ENCODE measurements at regions not wholly inside any gene's neighbourhood (a gene's known extent, or its start where the extent isn't known, plus 50 kb on each side); places are given as distances from the start of the nearest gene placed in this dataset.

DNA sequence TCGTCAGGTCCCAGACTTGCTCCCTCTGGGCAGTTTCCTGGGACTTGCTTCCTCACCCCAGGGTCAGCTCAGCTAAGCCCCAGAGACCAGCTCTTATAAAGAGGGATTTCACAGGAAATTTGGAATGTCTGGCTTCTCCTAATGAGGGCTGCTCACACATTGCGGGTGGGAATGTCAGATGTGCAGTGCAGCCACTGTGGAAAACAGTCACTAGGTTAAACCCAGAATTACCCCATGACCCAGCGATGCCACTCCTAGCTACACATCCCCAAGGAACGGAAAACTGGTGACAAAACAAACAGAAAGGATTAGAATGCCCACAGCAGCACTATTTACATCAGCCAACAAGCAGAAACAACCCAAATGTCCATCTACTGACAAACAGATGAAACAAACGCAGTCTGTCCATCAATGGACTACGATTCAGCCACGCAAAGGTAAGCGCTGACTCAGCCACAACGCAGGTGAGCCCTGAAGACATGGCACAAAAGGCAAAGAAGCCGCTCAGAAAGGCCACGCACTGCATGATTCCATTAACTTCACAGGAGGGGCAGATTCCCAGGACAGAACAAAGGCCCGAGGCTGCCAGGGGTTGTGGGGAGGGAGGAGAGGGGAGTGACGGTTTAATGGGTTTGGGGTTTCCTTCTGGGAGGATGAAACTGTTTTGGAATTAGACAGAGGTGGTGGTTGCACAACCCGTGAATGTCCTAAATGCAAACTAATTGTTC is 63.0 kb downstream of the NCOR2 start:
- Histone ChIP-seq H3K9ac (ENCODE audit: low read length in 5 of 5) (peak overlapping the region in 1 of 5 donors; percentile 1), H3K36me3 (ENCODE audit: control insufficient read depth in 5 of 5, insufficient read depth in 5 of 5, low read length in 5 of 5) (peaks cover 0 to 13% (median 2%) of the 10 kb centered on the region in 5 donors), H3K4me3 (ENCODE audit: low read depth in 1 of 5, low read length in 5 of 5) (no peak overlapping the region), H3K27me3 (ENCODE audit: control insufficient read depth in 5 of 5, insufficient read depth in 4 of 5, low read length in 5 of 5) (no peaks in the 10 kb centered on the region), H3K4me1 (ENCODE audit: control insufficient read depth in 5 of 5, insufficient read depth in 5 of 5, low read length in 5 of 5) (peaks cover 14 to 87% (median 80%) of the 10 kb centered on the region in 5 donors), H3K27ac (ENCODE audit: low read depth, low read length) (no peak overlapping the region), H3K9me3 (ENCODE audit: control insufficient read depth in 5 of 5, low read length in 5 of 5) (no peaks in the 10 kb centered on the region)

- H3K27me3 ChIP-seq (ENCODE audit: control insufficient read depth in 5 of 5, insufficient read depth in 4 of 5, low read length in 5 of 5), result no peaks in the 10 kb centered on the region
- H3K27ac ChIP-seq (ENCODE audit: low read depth, low read length), result no peak overlapping the region
- H3K9me3 ChIP-seq (ENCODE audit: control insufficient read depth in 5 of 5, low read length in 5 of 5), result no peaks in the 10 kb centered on the region
- H3K4me3 ChIP-seq (ENCODE audit: low read depth in 1 of 5, low read length in 5 of 5), result no peak overlapping the region
- H3K4me1 ChIP-seq (ENCODE audit: control insufficient read depth in 5 of 5, insufficient read depth in 5 of 5, low read length in 5 of 5), result peaks cover 14 to 89% (median 80%) of the 10 kb centered on the region in 5 donors
- no peak overlapping the region for H3K9ac ChIP-seq (ENCODE audit: low read length in 5 of 5)
- H3K36me3 ChIP-seq (ENCODE audit: control insufficient read depth in 5 of 5, insufficient read depth in 5 of 5, low read length in 5 of 5), result peaks cover 0 to 13% (median 2%) of the 10 kb centered on the region in 5 donors
These were observed 64.1 kb downstream of the NCOR2 start for GRCh38 chr12:124503305-124503704.

DNA sequence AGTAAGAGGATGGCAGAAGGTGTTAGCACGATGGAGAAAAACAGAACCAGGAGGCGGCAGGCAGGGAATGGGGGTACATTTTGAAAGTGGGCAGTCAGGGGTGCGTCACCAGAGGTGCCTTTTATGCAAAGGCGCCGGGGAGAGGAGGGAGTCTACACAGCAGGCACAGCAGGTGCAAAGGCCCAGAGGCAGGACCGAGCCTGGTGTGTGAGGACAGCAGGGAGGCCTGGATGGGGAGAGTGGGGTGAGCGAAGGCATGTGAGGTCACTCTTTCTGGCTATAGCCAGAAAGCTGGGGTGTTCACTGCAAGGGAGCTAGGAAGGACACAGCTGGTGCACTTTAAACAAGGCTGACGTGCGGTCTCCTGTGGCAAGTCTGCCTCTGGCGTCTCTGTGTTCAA is 65.0 kb downstream of the NCOR2 start:
- H3K27ac ChIP-seq (ENCODE audit: low read depth, low read length), result no peak overlapping the region
- H3K9me3 ChIP-seq (ENCODE audit: control insufficient read depth in 5 of 5, low read length in 5 of 5), result no peaks in the 10 kb centered on the region
- H3K36me3 ChIP-seq (ENCODE audit: control insufficient read depth in 5 of 5, insufficient read depth in 5 of 5, low read length in 5 of 5), result peaks cover 0 to 13% (median 2%) of the 10 kb centered on the region in 5 donors
- H3K9ac ChIP-seq (ENCODE audit: low read length in 5 of 5), result no peak overlapping the region
- no peak overlapping the region for H3K4me3 ChIP-seq (ENCODE audit: low read depth in 1 of 5, low read length in 5 of 5)
- H3K4me1 ChIP-seq (ENCODE audit: control insufficient read depth in 5 of 5, insufficient read depth in 5 of 5, low read length in 5 of 5), result peaks cover 17 to 89% (median 80%) of the 10 kb centered on the region in 5 donors
- no peaks in the 10 kb centered on the region for H3K27me3 ChIP-seq (ENCODE audit: control insufficient read depth in 5 of 5, insufficient read depth in 4 of 5, low read length in 5 of 5)

DNA sequence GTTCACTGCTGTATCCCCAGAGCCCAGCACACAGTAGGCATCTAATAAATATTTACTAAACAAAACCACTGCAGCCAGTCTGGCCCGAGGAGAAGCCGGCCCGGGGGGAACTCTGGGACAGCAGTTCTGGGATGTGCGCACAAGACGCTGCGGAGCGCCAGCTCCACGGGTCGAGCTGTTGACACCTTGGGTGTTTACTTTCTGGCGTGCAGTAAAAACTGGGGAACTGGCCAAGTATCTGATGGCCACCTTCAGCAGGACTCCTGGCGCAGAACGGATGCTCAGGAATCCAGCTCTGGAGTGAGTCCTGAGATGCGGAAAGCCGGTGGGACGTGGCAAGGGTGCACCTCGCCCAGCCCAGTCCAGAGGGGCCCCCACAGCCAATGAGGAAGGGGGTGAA is 65.6 kb downstream of the NCOR2 start:
- H3K9ac ChIP-seq (ENCODE audit: low read length in 5 of 5), result no peak overlapping the region
- no peak overlapping the region for H3K27ac ChIP-seq (ENCODE audit: low read depth, low read length)
- H3K27me3 ChIP-seq (ENCODE audit: control insufficient read depth in 5 of 5, insufficient read depth in 4 of 5, low read length in 5 of 5), result no peaks in the 10 kb centered on the region
- H3K4me3 ChIP-seq (ENCODE audit: low read depth in 1 of 5, low read length in 5 of 5), result no peak overlapping the region
- H3K9me3 ChIP-seq (ENCODE audit: control insufficient read depth in 5 of 5, low read length in 5 of 5), result no peaks in the 10 kb centered on the region
- H3K4me1 ChIP-seq (ENCODE audit: control insufficient read depth in 5 of 5, insufficient read depth in 5 of 5, low read length in 5 of 5), result peaks cover 20 to 89% (median 80%) of the 10 kb centered on the region in 5 donors
- peaks cover 0 to 13% (median 2%) of the 10 kb centered on the region in 5 donors for H3K36me3 ChIP-seq (ENCODE audit: control insufficient read depth in 5 of 5, insufficient read depth in 5 of 5, low read length in 5 of 5)

DNA sequence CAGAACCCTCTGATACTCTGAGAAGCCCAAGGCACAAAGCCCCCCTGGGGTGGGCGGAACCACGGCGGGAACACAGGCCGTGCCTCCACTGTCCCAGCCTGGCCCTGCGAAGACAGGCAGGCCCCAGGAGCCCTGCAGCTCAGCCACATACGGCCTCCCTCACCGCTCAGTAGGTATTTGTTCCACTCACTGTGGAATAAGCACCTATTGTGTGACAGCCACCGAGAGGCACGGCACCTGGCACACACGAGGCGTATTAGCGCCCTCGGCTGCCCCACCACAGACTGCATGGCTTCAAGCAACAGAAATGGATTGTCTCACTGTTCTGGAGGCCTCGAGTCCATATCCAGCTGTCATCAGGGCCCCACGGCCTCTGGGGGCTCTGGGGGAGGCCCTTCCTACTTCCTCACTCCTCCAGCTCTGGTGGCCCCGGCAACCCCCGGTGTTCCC is 66.3 kb downstream of the NCOR2 start:
- no peak overlapping the region for H3K27ac ChIP-seq (ENCODE audit: low read depth, low read length)
- no peaks in the 10 kb centered on the region for H3K27me3 ChIP-seq (ENCODE audit: control insufficient read depth in 5 of 5, insufficient read depth in 4 of 5, low read length in 5 of 5)
- H3K4me1 ChIP-seq (ENCODE audit: control insufficient read depth in 5 of 5, insufficient read depth in 5 of 5, low read length in 5 of 5), result peaks cover 15 to 89% (median 80%) of the 10 kb centered on the region in 5 donors
- no peaks in the 10 kb centered on the region for H3K9me3 ChIP-seq (ENCODE audit: control insufficient read depth in 5 of 5, low read length in 5 of 5)
- H3K9ac ChIP-seq (ENCODE audit: low read length in 5 of 5), result no peak overlapping the region
- H3K36me3 ChIP-seq (ENCODE audit: control insufficient read depth in 5 of 5, insufficient read depth in 5 of 5, low read length in 5 of 5), result peaks cover 0 to 13% (median 2%) of the 10 kb centered on the region in 5 donors
- H3K4me3 ChIP-seq (ENCODE audit: low read depth in 1 of 5, low read length in 5 of 5), result no peak overlapping the region

DNA sequence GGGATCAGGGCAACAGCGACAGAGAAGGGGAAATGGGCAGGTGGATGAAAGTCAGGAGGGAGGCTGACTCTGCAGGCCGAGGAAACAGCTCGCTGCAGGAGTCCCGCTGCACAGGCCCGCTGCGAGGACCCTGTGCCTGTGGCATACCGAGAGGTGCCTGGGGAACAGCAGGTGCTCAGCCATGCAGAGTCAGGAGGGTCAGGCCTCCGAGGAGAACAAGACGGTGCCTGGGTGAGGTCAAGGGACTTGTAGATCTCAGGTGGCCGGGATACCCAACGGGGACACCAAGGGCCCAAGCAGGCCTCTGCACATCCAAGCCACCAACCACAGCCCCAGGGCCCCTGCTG is 67.5 kb downstream of the NCOR2 start:
- H3K36me3 ChIP-seq (ENCODE audit: control insufficient read depth in 5 of 5, insufficient read depth in 5 of 5, low read length in 5 of 5), result peaks cover 0 to 20% (median 5%) of the 10 kb centered on the region in 5 donors
- H3K27ac ChIP-seq (ENCODE audit: low read depth, low read length), result no peak overlapping the region

DNA sequence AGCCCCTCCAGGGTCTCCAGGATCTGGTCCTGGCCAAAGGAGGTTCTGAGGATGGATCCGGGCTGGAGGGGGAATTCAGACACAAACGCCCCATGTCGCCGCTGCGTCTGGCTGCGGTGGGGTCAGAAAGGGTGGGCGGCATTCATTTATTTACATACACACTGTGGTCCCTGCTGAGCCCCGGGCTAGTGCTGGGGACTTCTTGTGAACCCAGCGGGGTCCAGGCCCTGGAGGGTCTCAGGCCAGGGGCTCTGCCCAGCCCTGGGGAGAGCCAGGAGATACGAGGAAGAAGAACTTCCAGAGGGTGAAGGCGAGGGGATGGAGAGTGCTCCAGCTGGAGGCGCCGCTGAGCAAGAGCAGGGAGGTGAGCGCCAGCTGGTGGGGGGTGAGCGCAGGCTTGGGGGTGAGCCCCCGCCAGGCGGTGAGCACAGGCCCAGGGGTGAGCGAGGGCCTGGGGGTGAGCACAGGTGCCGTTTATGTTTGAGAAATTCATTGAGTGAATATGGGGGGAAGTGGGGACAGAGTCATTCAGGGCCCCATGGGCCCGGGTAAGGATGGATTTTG is 68.1 kb downstream of the NCOR2 start:
- Histone ChIP-seq H3K36me3 (ENCODE audit: control insufficient read depth in 5 of 5, insufficient read depth in 5 of 5, low read length in 5 of 5) (peaks cover 0 to 26% (median 10%) of the 10 kb centered on the region in 5 donors), H3K9me3 (ENCODE audit: control insufficient read depth in 5 of 5, low read length in 5 of 5) (no peaks in the 10 kb centered on the region), H3K27ac (ENCODE audit: low read depth, low read length) (peak overlapping the region; percentile 15), H3K4me1 (ENCODE audit: control insufficient read depth in 5 of 5, insufficient read depth in 5 of 5, low read length in 5 of 5) (peaks cover 14 to 75% (median 63%) of the 10 kb centered on the region in 5 donors), H3K27me3 (ENCODE audit: control insufficient read depth in 5 of 5, insufficient read depth in 4 of 5, low read length in 5 of 5) (no peaks in the 10 kb centered on the region), H3K9ac (ENCODE audit: low read length in 5 of 5) (no peak overlapping the region), H3K4me3 (ENCODE audit: low read depth in 1 of 5, low read length in 5 of 5) (no peak overlapping the region)

More for the DNA sequence above, 67.5 kb downstream of the NCOR2 start:
- no peak overlapping the region for H3K9ac ChIP-seq (ENCODE audit: low read length in 5 of 5)
- no peak overlapping the region for H3K4me3 ChIP-seq (ENCODE audit: low read depth in 1 of 5, low read length in 5 of 5)
- H3K9me3 ChIP-seq (ENCODE audit: control insufficient read depth in 5 of 5, low read length in 5 of 5), result no peaks in the 10 kb centered on the region
- peaks cover 15 to 81% (median 69%) of the 10 kb centered on the region in 5 donors for H3K4me1 ChIP-seq (ENCODE audit: control insufficient read depth in 5 of 5, insufficient read depth in 5 of 5, low read length in 5 of 5)
- no peaks in the 10 kb centered on the region for H3K27me3 ChIP-seq (ENCODE audit: control insufficient read depth in 5 of 5, insufficient read depth in 4 of 5, low read length in 5 of 5)

- Histone ChIP-seq H3K4me3 (ENCODE audit: low read depth in 1 of 5, low read length in 5 of 5) (no peak overlapping the region), H3K27me3 (ENCODE audit: control insufficient read depth in 5 of 5, insufficient read depth in 4 of 5, low read length in 5 of 5) (no peaks in the 10 kb centered on the region), H3K4me1 (ENCODE audit: control insufficient read depth in 5 of 5, insufficient read depth in 5 of 5, low read length in 5 of 5) (peaks cover 14 to 69% (median 59%) of the 10 kb centered on the region in 5 donors), H3K9me3 (ENCODE audit: control insufficient read depth in 5 of 5, low read length in 5 of 5) (no peaks in the 10 kb centered on the region), H3K9ac (ENCODE audit: low read length in 5 of 5) (no peak overlapping the region), H3K27ac (ENCODE audit: low read depth, low read length) (peak overlapping the region; percentile 65), H3K36me3 (ENCODE audit: control insufficient read depth in 5 of 5, insufficient read depth in 5 of 5, low read length in 5 of 5) (peaks cover 0 to 33% (median 16%) of the 10 kb centered on the region in 5 donors)
These were observed 68.9 kb downstream of the NCOR2 start for GRCh38 chr12:124498275-124499189.

- Histone ChIP-seq H3K36me3 (ENCODE audit: control insufficient read depth in 5 of 5, insufficient read depth in 5 of 5, low read length in 5 of 5) (peaks cover 0 to 34% (median 19%) of the 10 kb centered on the region in 5 donors), H3K4me1 (ENCODE audit: control insufficient read depth in 5 of 5, insufficient read depth in 5 of 5, low read length in 5 of 5) (peaks cover 14 to 67% (median 63%) of the 10 kb centered on the region in 5 donors), H3K9ac (ENCODE audit: low read length in 5 of 5) (peak overlapping the region in 1 of 5 donors; percentile 44)
These were observed 69.8 kb downstream of the NCOR2 start for GRCh38 chr12:124497658-124498057.

More at GRCh38 chr12:124497658-124498057, 69.8 kb downstream of the NCOR2 start:
- H3K4me3 ChIP-seq (ENCODE audit: low read depth in 1 of 5, low read length in 5 of 5), result peak overlapping the region in 1 of 5 donors; percentile 48
- no peaks in the 10 kb centered on the region for H3K27me3 ChIP-seq (ENCODE audit: control insufficient read depth in 5 of 5, insufficient read depth in 4 of 5, low read length in 5 of 5)
- H3K9me3 ChIP-seq (ENCODE audit: control insufficient read depth in 5 of 5, low read length in 5 of 5), result no peaks in the 10 kb centered on the region
- peak overlapping the region; percentile 65 for H3K27ac ChIP-seq (ENCODE audit: low read depth, low read length)
